22Rv1 (cell line): ENCODE measurements at regions not wholly inside any gene's neighbourhood (a gene's known extent, or its start where the extent isn't known, plus 50 kb on each side); places are given as distances from the start of the nearest gene placed in this dataset.

ENCODE experiments used
- ZFX ChIP-seq: fragments of 450-650 bp; IDR thresholded peaks from 2 replicates; pipeline ENCODE4 v1.6.1; 2017; ENCODE audit warnings: antibody characterized with exemption, borderline replicate concordance
- TF ChIP-seq, protein P1 (sequence below): fragments of 450-650 bp; IDR thresholded peaks from 2 replicates; pipeline ENCODE4 v1.5.1; 2017; ENCODE audit warnings: mild to moderate bottlenecking

DNA sequence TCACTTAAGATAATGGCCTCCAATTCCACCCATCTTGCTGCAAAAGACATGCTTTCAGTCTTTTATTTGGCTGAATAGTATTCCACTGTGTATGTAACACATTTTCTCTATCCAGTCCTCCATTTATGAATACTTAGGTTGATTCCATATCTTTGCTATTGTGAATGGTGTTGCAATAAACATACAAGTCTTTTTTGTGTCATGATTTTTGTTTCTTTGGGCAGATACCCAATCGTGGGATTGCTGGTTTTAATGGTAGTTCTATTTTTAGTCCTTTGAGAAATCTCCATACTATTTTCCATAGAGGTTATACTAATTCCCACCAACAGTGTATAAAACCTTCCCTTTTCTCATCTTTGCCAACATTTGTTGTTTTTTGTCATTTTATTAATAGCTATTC lies 180.9 kb downstream of the SMIM20 start:
- TF ChIP-seq, protein P1, sequence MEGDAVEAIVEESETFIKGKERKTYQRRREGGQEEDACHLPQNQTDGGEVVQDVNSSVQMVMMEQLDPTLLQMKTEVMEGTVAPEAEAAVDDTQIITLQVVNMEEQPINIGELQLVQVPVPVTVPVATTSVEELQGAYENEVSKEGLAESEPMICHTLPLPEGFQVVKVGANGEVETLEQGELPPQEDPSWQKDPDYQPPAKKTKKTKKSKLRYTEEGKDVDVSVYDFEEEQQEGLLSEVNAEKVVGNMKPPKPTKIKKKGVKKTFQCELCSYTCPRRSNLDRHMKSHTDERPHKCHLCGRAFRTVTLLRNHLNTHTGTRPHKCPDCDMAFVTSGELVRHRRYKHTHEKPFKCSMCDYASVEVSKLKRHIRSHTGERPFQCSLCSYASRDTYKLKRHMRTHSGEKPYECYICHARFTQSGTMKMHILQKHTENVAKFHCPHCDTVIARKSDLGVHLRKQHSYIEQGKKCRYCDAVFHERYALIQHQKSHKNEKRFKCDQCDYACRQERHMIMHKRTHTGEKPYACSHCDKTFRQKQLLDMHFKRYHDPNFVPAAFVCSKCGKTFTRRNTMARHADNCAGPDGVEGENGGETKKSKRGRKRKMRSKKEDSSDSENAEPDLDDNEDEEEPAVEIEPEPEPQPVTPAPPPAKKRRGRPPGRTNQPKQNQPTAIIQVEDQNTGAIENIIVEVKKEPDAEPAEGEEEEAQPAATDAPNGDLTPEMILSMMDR = no peak
- no peak for TF ChIP-seq ZFX
